Adrenal gland (tissue), 9 donors: ENCODE measurements at regions not wholly inside any gene's neighbourhood (a gene's known extent, or its start where the extent isn't known, plus 50 kb on each side); places are given as distances from the start of the nearest gene placed in this dataset.
A peak's percentile ranks its signal among the peaks of the same experiment; 100 is the strongest.

Experiments used
- DNase-seq, 7 donors: peaks; one replicate each; pipeline ENCODE4 v3.0.0-alpha.2; 2019 to 2020
- H3K27ac ChIP-seq, 5 donors: fragments of 200-600 bp; sonication (generic) in 4 of 5; 1 replicate in 3 of 5; 2 replicates in 2 of 5; pipeline versions ENCODE4 v1.5.1 to v1.8.0; 2016 to 2020; ENCODE audit warnings: mild to moderate bottlenecking in 1 of 5
- H3K27me3 ChIP-seq: fragments of 200-600 bp; 2 replicates; pipeline ENCODE4 v1.8.0; 2021
- H3K36me3 ChIP-seq, 2 donors: fragments of 200-600 bp; replicated peaks in 1 of 2; 1 replicate in 1 of 2; 2 replicates in 1 of 2; pipeline versions ENCODE4 v1.5.1 to v1.8.0; 2018 to 2022
- H3K4me1 ChIP-seq, 2 donors: fragments of 200-600 bp; replicated peaks in 1 of 2; 1 replicate in 1 of 2; 2 replicates in 1 of 2; pipeline versions ENCODE4 v1.5.1 to v1.8.0; 2018 to 2021
- H3K4me3 ChIP-seq, 4 donors: fragments of 200-600 bp; sonication (generic) in 3 of 4; one replicate each; pipeline ENCODE4 v1.5.1; 2016 to 2018
- H3K9me3 ChIP-seq, 3 donors: fragments of 200-600 bp; sonication (generic) in 1 of 3; replicated peaks in 1 of 3; 1 replicate in 2 of 3; 2 replicates in 1 of 3; pipeline versions ENCODE4 v1.5.1 to v1.8.0; 2016 to 2021
- CTCF ChIP-seq, 6 experiments: fragments of 450-650 bp in 4 of 6; fragments of 200-600 bp in 2 of 6; sonication (generic) in 1 of 6; IDR thresholded peaks; 1 replicate in 5 of 6; 2 replicates in 1 of 6; pipeline versions ENCODE4 v1.5.1 to v1.8.0; 2016 to 2021; ENCODE audit warnings: antibody characterized with exemption in 6 of 6, mild to moderate bottlenecking in 2 of 6, moderate library complexity in 1 of 6
- POLR2A ChIP-seq, 2 donors: fragments of 450-650 bp; IDR thresholded peaks; one replicate each; pipeline ENCODE4 v1.6.1; 2017; ENCODE audit warnings: antibody characterized with exemption in 2 of 2, mild to moderate bottlenecking in 2 of 2, moderate library complexity in 1 of 2
- WGBS, 4 donors: extraction: QIAGEN DNeasy Blood & Tissue Kit in 2 of 4; methylation state at CpG; one replicate each; pipeline versions ENCODE4 v1.1.5 to v1.1.7; 2013 to 2017; 5-methylcytosine and 5-hydroxymethylcytosine counted together
- intact Hi-C, 2 donors: fragments of 100-400 bp; cut with DNase I; formaldehyde crosslinking; loops; one replicate each; pipeline versions ENCODE4 v1.14.1 to v1.15.0; 2022 to 2023
- donor health status: healthy with polysubstance abuse.
- donor health status: Bipolar disorder and iron deficiency.
- donor health status: DM: yes; HTN: yes; CAD: no.
- donor health status: DM: no; HTN: no; CAD: no.
- donor health status: DM: no; HTN: no; CAD: no.

DNA sequence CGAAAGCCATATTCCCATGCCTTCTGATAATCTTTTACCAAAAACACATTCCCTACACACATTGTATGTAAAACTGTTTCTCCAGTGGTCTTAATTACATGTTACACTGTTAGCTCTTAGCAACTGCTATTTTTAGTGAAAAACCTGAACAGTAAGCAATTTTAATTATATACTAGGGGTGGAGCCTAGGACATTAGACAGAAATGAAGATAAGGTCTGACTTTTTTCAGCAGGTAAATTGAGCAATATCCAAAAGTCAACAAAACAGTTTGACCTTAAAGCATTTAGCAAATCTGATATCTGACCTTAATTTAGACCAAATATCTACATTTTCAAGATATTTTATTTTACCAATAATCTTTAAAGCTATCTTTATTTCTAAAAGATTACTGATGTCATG, 60.2 kb downstream of the PDE6H start:
- WGBS, 4 donors, result 39 to 96% (median 91%) methylated on average over 1 of the region's 1 CpG
- H3K36me3 ChIP-seq, result no peaks in the 10 kb centered on the region
- TF ChIP-seq CTCF (IDR thresholded peaks at IDR 0.05) (no peak), POLR2A (IDR thresholded peaks at IDR 0.05) (no peak)
- no peaks in the 10 kb centered on the region for H3K4me1 ChIP-seq
- no peak overlapping the region for H3K4me3 ChIP-seq
- no peak overlapping the region for H3K27ac ChIP-seq
- no peaks in the 10 kb centered on the region for H3K9me3 ChIP-seq
- no peak for DNase-seq
- intact Hi-C loops, result no loop called here
- no peaks in the 10 kb centered on the region for H3K27me3 ChIP-seq

GRCh38 chr12:15033641-15034040, 60.8 kb downstream of the PDE6H start:
- WGBS, 4 donors, result 47 to 54% (median 50%) methylated on average over 3 of the region's 3 CpGs

GRCh38 chr12:15035185-15035584, 62.3 kb downstream of the PDE6H start:
- Histone ChIP-seq H3K9me3 (no peaks in the 10 kb centered on the region), H3K4me1 (no peaks in the 10 kb centered on the region), H3K4me3 (no peak overlapping the region), H3K36me3 (no peaks in the 10 kb centered on the region), H3K27ac (no peak overlapping the region), H3K27me3 (no peaks in the 10 kb centered on the region)
- TF ChIP-seq CTCF (IDR thresholded peaks at IDR 0.05) (no peak), POLR2A (IDR thresholded peaks at IDR 0.05) (no peak)
- DNase-seq, result no peak
- intact Hi-C loops, result no loop called here
- WGBS, 4 donors, result 85 to 88% (median 87%) methylated on average over 3 of the region's 3 CpGs

More at GRCh38 chr12:15033641-15034040, 60.8 kb downstream of the PDE6H start:
- intact Hi-C loops, result no loop called here
- Histone ChIP-seq H3K27me3 (no peaks in the 10 kb centered on the region), H3K27ac (no peak overlapping the region), H3K36me3 (no peaks in the 10 kb centered on the region), H3K9me3 (no peaks in the 10 kb centered on the region), H3K4me3 (no peak overlapping the region), H3K4me1 (no peaks in the 10 kb centered on the region)
- no peak for TF ChIP-seq POLR2A (IDR thresholded peaks at IDR 0.05)
- no peak for TF ChIP-seq CTCF (IDR thresholded peaks at IDR 0.05)
- DNase-seq, result peak in 1 of 7 donors; percentile 21

DNA sequence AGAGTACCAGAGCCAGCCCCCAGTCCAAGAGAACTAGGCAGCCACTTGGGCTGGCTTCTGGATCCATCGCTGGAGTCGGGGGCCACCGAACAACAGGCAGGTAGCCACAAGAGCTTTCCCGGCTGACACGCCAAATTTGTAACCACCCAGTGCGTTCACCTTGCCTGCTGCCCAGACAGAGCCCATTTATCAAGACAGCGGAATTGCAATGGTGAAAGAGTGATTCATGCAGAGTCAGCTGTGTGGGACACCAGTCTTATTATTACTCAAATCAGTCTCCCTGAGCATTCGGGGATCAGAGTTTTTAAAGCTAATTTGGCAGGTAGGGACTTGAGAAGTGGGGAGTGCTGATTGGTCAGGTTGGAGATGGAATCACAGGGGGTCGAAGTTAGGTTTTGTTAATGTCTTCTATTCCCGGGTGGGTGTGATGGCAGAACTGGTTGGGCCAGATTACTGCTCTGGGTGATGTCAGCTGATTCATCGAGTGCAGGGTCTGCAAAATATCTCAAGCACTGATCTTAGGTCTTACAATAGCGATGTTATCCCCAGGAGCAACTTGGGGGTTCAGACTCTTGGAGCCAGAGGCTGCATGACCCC, 64.3 kb downstream of the PDE6H start:
- H3K4me1 ChIP-seq, result no peaks in the 10 kb centered on the region
- H3K27ac ChIP-seq, result no peak overlapping the region
- TF ChIP-seq CTCF (IDR thresholded peaks at IDR 0.05) (no peak), POLR2A (IDR thresholded peaks at IDR 0.05) (no peak)
- peak in 4 of 7 donors; percentile 26 to 57 (median 34) for DNase-seq
- intact Hi-C loops, result no loop called here
- no peaks in the 10 kb centered on the region for H3K9me3 ChIP-seq
- no peaks in the 10 kb centered on the region for H3K36me3 ChIP-seq
- WGBS, 4 donors, result 63 to 67% (median 66%) methylated on average over 8 to 12 of the region's 12 CpGs
- no peaks in the 10 kb centered on the region for H3K27me3 ChIP-seq
- no peak overlapping the region for H3K4me3 ChIP-seq
